Thyroid gland (tissue), 4 donors: ENCODE measurements at regions not wholly inside any gene's neighbourhood (a gene's known extent, or its start where the extent isn't known, plus 50 kb on each side); places are given as distances from the start of the nearest gene placed in this dataset.

Experiments
- CTCF ChIP-seq, 6 experiments: fragments of 200-600 bp in 3 of 6; fragments of 450-650 bp in 3 of 6; sonication (generic) in 3 of 6; IDR thresholded peaks; one replicate each; pipeline ENCODE4 v1.5.1; 2016 to 2019; ENCODE audit warnings: antibody characterized with exemption in 6 of 6, mild to moderate bottlenecking in 2 of 6, inconsistent platforms in 1 of 6, moderate library complexity in 1 of 6
- POLR2A ChIP-seq, 2 donors: fragments of 450-650 bp; IDR thresholded peaks; one replicate each; pipeline ENCODE4 v1.6.1; 2017; ENCODE audit warnings: antibody characterized with exemption in 2 of 2, mild to moderate bottlenecking in 2 of 2, moderate library complexity in 1 of 2

DNA sequence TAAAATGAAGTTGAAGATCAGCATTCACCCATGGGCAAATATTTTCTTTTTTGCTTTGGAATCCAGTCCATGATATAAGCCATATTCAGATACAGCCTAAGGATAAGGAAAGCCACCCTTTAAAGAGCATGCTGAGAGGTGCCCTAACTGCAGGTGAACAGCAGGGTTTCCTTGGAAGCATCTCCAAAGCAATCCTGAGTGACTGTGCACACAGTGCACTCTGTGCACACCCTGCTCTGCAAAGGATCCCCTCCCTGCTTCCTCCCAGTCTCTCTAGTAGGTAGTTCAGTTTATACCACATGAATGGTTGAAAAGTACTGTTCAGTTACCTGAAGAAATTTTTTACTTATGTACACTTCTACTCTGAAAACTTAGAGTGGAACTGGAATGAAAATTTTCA is 491.4 kb downstream of the RASEF start:
- TF ChIP-seq CTCF (IDR thresholded peaks at IDR 0.05): no peak
- no peak for TF ChIP-seq POLR2A (IDR thresholded peaks at IDR 0.05)
